GM23338 (cell line): ENCODE measurements at regions not wholly inside any gene's neighbourhood (a gene's known extent, or its start where the extent isn't known, plus 50 kb on each side); places are given as distances from the start of the nearest gene placed in this dataset.

Experiments
- ATAC-seq: fragments of 200-7000 bp; cut with Tn5 transposase; 3 replicates; pipeline ENCODE4 v1.9.1; 2020
- DNase-seq: peaks from one replicate; pipeline ENCODE4 v3.0.0-alpha.2; 2015; ENCODE audit warnings: low spot score
- H2AFZ ChIP-seq: fragments of 200-600 bp; sonication (generic); 2 replicates; pipeline ENCODE4 v1.8.0; 2016; ENCODE audit warnings: antibody characterized with exemption, mild to moderate bottlenecking, moderate library complexity
- H3F3A ChIP-seq: fragments of 200-600 bp; sonication (generic); replicated peaks from 2 replicates; pipeline ENCODE4 v1.8.0; 2017; ENCODE audit warnings: antibody characterized with exemption, mixed run types, low read depth
- H3K27ac ChIP-seq: fragments of 200-600 bp; sonication (generic); 2 replicates; pipeline ENCODE4 v1.6.1; 2016; ENCODE audit warnings: low read depth
- H3K27me3 ChIP-seq: fragments of 200-600 bp; sonication (generic); 2 replicates; pipeline ENCODE4 v1.8.0; 2016; ENCODE audit warnings: mild to moderate bottlenecking, mixed run types, moderate library complexity; ENCODE audit not compliant: insufficient read depth
- H3K36me3 ChIP-seq: fragments of 200-600 bp; sonication (generic); 2 replicates; pipeline ENCODE4 v1.8.0; 2016; ENCODE audit warnings: mild to moderate bottlenecking; ENCODE audit not compliant: insufficient read depth
- H3K4me1 ChIP-seq: fragments of 200-600 bp; sonication (generic); 2 replicates; pipeline ENCODE4 v1.8.0; 2016; ENCODE audit warnings: mild to moderate bottlenecking, moderate library complexity; ENCODE audit not compliant: insufficient read depth
- H3K4me2 ChIP-seq: fragments of 200-600 bp; sonication (generic); 2 replicates; pipeline ENCODE4 v1.7.1; 2017; ENCODE audit warnings: mixed run types
- H3K4me3 ChIP-seq: fragments of 200-600 bp; sonication (generic); 2 replicates; pipeline ENCODE4 v1.6.1; 2016; ENCODE audit warnings: mixed run types
- H3K79me2 ChIP-seq: fragments of 200-600 bp; sonication (generic); replicated peaks from 2 replicates; pipeline ENCODE4 v1.8.0; 2017; ENCODE audit warnings: mild to moderate bottlenecking; ENCODE audit not compliant: insufficient read depth
- H3K9me2 ChIP-seq: fragments of 200-600 bp; sonication (generic); 2 replicates; pipeline ENCODE4 v1.8.0; 2017; ENCODE audit not compliant: insufficient read depth
- H4K20me1 ChIP-seq: fragments of 200-600 bp; sonication (generic); replicated peaks from 2 replicates; pipeline ENCODE4 v1.8.0; 2017; ENCODE audit warnings: mild to moderate bottlenecking; ENCODE audit not compliant: insufficient read depth
- H3K27ac Mint-ChIP-seq: 2 replicates; pipeline ENCODE4 v1.8.0; 2020; ENCODE audit warnings: inconsistent platforms, mild to moderate bottlenecking, moderate library complexity, mixed read lengths
- H3K27me3 Mint-ChIP-seq: 3 replicates; pipeline ENCODE4 v1.8.0; 2022; ENCODE audit warnings: low read depth, mild to moderate bottlenecking, moderate library complexity, mixed read lengths, inconsistent platforms; ENCODE audit not compliant: insufficient read depth, poor library complexity
- H3K36me3 Mint-ChIP-seq: 3 replicates; pipeline ENCODE4 v1.8.0; 2021; ENCODE audit warnings: low read depth, mild to moderate bottlenecking, inconsistent platforms, moderate library complexity, mixed read lengths
- H3K4me1 Mint-ChIP-seq: 3 replicates; pipeline ENCODE4 v1.8.0; 2020; ENCODE audit warnings: mild to moderate bottlenecking, inconsistent platforms, mixed read lengths
- H3K4me3 Mint-ChIP-seq: 3 replicates; pipeline ENCODE4 v1.8.0; 2021; ENCODE audit warnings: moderate library complexity, mild to moderate bottlenecking, inconsistent platforms, mixed read lengths
- H3K9me3 Mint-ChIP-seq: 3 replicates; pipeline ENCODE4 v1.8.0; 2020; ENCODE audit warnings: moderate library complexity, mild to moderate bottlenecking, inconsistent platforms, mixed read lengths
- CREB1 ChIP-seq: fragments of 250-450 bp; sonication (Bioruptor Pico); IDR thresholded peaks from 2 replicates; pipeline ENCODE4 v1.5.0; 2020; ENCODE audit warnings: low read depth, mild to moderate bottlenecking, moderate library complexity
- CTCF ChIP-seq, 2 experiments: fragments of 200-600 bp in 1 of 2; sonication (generic) in 1 of 2; conservative IDR thresholded peaks; 2 replicates each; pipeline versions ENCODE4 v1.5.1 to v1.6.1; 2016 to 2017; ENCODE audit warnings: antibody characterized with exemption in 2 of 2, low read depth in 2 of 2, mild to moderate bottlenecking in 2 of 2, moderate library complexity in 1 of 2
- ETS1 ChIP-seq: IDR thresholded peaks from 2 replicates; pipeline ENCODE4 v1.6.1; 2016; ENCODE audit warnings: antibody characterized with exemption
- EZH2phosphoT487 ChIP-seq: fragments of 200-600 bp; sonication (generic); IDR thresholded peaks from one replicate; pipeline ENCODE4 v1.8.1; 2018; ENCODE audit warnings: antibody characterized with exemption; ENCODE audit not compliant: unreplicated experiment
- JUNB ChIP-seq: IDR thresholded peaks from one replicate; pipeline ENCODE4 v1.6.1; 2016; ENCODE audit warnings: antibody characterized with exemption; ENCODE audit not compliant: unreplicated experiment
- POLR2AphosphoS5 ChIP-seq: IDR thresholded peaks from 2 replicates; pipeline ENCODE4 v1.6.1; 2016; ENCODE audit warnings: antibody characterized with exemption, low read depth
- ZNF114 ChIP-seq: fragments of 250-450 bp; sonication (Bioruptor Pico); IDR thresholded peaks from 2 replicates; pipeline ENCODE4 v1.5.0; 2020; ENCODE audit warnings: mild to moderate bottlenecking, moderate library complexity
- ZNF331 ChIP-seq: fragments of 250-450 bp; sonication (Bioruptor Pico); IDR thresholded peaks from 2 replicates; pipeline ENCODE4 v1.5.0; 2020; ENCODE audit warnings: low read depth, mild to moderate bottlenecking, moderate library complexity
- TF ChIP-seq, protein P1 (sequence below): fragments of 250-450 bp; sonication (Bioruptor Pico); IDR thresholded peaks from 2 replicates; pipeline ENCODE4 v1.5.0; 2020; ENCODE audit warnings: mild to moderate bottlenecking, moderate library complexity

DNA sequence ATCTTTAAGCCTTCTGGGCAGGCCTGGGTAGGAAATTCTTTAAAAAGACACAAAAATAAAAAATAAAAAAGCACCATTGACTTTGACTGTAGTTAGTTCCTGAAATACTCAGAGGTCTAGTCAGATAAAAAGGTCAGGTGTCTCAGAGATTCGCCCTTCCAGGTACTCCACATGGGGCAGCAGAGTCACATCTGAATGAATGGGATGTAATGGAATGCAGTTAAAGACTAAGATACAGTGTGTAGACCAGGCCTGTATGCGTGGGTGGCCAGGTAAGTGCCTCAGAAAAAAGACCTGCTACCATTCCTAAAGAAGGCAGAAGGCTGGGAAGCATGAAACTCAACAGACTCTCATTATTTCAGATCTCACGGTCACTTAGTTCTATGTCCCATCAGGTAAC lies 68.6 kb upstream of the SEM1 start:
- DNase-seq: peak; percentile 79
- Mint-ChIP-seq H3K4me3 (no peak overlapping the region), H3K4me1 (peaks cover 5% of the 10 kb centered on the region), H3K27ac (no peak overlapping the region), H3K27me3 (no peaks in the 10 kb centered on the region), H3K36me3 (no peaks in the 10 kb centered on the region), H3K9me3 (no peaks in the 10 kb centered on the region)
- H2AFZ ChIP-seq: no peak overlapping the region
- no peaks in the 10 kb centered on the region for H3K36me3 ChIP-seq
- H3K79me2 ChIP-seq: no peaks in the 10 kb centered on the region
- no peak overlapping the region for H3K27ac ChIP-seq
- H3K4me2 ChIP-seq: no peak overlapping the region
- no peaks in the 10 kb centered on the region for H3K4me1 ChIP-seq
- H3K9me2 ChIP-seq: no peaks in the 10 kb centered on the region
- H3K27me3 ChIP-seq: no peaks in the 10 kb centered on the region
- H4K20me1 ChIP-seq: no peaks in the 10 kb centered on the region
- TF ChIP-seq CTCF (conservative IDR thresholded peaks at IDR 0.05; ENCODE audit: low read depth in 2 of 2): peak; percentile 64 to 65
- TF ChIP-seq ZNF331 (CRISPR knock-in tag): no peak
- ATAC-seq: peak; percentile 99
- H3K4me3 ChIP-seq: no peak overlapping the region
- no peaks in the 10 kb centered on the region for H3F3A ChIP-seq

- Histone ChIP-seq H3K27ac (no peak overlapping the region), H3K36me3 (no peaks in the 10 kb centered on the region), H4K20me1 (no peaks in the 10 kb centered on the region), H3K4me2 (no peak overlapping the region), H3K27me3 (no peaks in the 10 kb centered on the region), H3K9me2 (no peaks in the 10 kb centered on the region), H3K79me2 (no peaks in the 10 kb centered on the region), H3F3A (no peaks in the 10 kb centered on the region), H3K4me1 (peaks cover 16% of the 10 kb centered on the region), H2AFZ (no peak overlapping the region), H3K4me3 (no peak overlapping the region)
- no peaks in the 10 kb centered on the region for H3K27me3 Mint-ChIP-seq
- no peak overlapping the region for H3K27ac Mint-ChIP-seq
- ATAC-seq: no peak
- no peak for DNase-seq
- H3K4me1 Mint-ChIP-seq: peaks cover 11% of the 10 kb centered on the region
- no peaks in the 10 kb centered on the region for H3K36me3 Mint-ChIP-seq
- no peaks in the 10 kb centered on the region for H3K9me3 Mint-ChIP-seq
- H3K4me3 Mint-ChIP-seq: no peak overlapping the region
- TF ChIP-seq ZNF114 (CRISPR knock-in tag) (no peak), ETS1 (no peak), CTCF (conservative IDR thresholded peaks at IDR 0.05; ENCODE audit: low read depth in 2 of 2) (no peak), JUNB (no peak), CREB1 (CRISPR knock-in tag) (no peak), EZH2phosphoT487 (no peak), POLR2AphosphoS5 (no peak)
- TF ChIP-seq, protein P1, sequence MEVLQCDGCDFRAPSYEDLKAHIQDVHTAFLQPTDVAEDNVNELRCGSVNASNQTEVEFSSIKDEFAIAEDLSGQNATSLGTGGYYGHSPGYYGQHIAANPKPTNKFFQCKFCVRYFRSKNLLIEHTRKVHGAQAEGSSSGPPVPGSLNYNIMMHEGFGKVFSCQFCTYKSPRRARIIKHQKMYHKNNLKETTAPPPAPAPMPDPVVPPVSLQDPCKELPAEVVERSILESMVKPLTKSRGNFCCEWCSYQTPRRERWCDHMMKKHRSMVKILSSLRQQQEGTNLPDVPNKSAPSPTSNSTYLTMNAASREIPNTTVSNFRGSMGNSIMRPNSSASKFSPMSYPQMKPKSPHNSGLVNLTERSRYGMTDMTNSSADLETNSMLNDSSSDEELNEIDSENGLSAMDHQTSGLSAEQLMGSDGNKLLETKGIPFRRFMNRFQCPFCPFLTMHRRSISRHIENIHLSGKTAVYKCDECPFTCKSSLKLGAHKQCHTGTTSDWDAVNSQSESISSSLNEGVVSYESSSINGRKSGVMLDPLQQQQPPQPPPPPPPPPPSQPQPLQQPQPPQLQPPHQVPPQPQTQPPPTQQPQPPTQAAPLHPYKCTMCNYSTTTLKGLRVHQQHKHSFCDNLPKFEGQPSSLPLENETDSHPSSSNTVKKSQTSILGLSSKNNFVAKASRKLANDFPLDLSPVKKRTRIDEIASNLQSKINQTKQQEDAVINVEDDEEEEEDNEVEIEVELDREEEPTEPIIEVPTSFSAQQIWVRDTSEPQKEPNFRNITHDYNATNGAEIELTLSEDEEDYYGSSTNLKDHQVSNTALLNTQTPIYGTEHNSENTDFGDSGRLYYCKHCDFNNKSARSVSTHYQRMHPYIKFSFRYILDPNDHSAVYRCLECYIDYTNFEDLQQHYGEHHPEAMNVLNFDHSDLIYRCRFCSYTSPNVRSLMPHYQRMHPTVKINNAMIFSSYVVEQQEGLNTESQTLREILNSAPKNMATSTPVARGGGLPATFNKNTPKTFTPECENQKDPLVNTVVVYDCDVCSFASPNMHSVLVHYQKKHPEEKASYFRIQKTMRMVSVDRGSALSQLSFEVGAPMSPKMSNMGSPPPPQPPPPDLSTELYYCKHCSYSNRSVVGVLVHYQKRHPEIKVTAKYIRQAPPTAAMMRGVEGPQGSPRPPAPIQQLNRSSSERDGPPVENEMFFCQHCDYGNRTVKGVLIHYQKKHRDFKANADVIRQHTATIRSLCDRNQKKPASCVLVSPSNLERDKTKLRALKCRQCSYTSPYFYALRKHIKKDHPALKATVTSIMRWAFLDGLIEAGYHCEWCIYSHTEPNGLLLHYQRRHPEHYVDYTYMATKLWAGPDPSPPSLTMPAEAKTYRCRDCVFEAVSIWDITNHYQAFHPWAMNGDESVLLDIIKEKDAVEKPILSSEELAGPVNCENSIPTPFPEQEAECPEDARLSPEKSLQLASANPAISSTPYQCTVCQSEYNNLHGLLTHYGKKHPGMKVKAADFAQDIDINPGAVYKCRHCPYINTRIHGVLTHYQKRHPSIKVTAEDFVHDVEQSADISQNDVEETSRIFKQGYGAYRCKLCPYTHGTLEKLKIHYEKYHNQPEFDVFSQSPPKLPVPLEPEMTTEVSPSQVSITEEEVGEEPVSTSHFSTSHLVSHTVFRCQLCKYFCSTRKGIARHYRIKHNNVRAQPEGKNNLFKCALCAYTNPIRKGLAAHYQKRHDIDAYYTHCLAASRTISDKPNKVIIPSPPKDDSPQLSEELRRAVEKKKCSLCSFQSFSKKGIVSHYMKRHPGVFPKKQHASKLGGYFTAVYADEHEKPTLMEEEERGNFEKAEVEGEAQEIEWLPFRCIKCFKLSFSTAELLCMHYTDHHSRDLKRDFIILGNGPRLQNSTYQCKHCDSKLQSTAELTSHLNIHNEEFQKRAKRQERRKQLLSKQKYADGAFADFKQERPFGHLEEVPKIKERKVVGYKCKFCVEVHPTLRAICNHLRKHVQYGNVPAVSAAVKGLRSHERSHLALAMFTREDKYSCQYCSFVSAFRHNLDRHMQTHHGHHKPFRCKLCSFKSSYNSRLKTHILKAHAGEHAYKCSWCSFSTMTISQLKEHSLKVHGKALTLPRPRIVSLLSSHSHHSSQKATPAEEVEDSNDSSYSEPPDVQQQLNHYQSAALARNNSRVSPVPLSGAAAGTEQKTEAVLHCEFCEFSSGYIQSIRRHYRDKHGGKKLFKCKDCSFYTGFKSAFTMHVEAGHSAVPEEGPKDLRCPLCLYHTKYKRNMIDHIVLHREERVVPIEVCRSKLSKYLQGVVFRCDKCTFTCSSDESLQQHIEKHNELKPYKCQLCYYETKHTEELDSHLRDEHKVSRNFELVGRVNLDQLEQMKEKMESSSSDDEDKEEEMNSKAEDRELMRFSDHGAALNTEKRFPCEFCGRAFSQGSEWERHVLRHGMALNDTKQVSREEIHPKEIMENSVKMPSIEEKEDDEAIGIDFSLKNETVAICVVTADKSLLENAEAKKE (CRISPR knock-in tag): no peak
Measured at GRCh38 chr7:96781919-96782318, 72.3 kb upstream of the SEM1 start.
